A549 (cell line): ENCODE measurements at regions not wholly inside any gene's neighbourhood (a gene's known extent, or its start where the extent isn't known, plus 50 kb on each side); places are given as distances from the start of the nearest gene placed in this dataset.

Experiments
- ATAC-seq, 2 experiments: fragments of 200-7000 bp in 1 of 2; fragments of >200 bp in 1 of 2; cut with Nextera tagmentation in 1 of 2; cut with Tn5 transposase in 1 of 2; 3 replicates each; pipeline versions ENCODE4 v1.8.0 to v1.9.1; 2018 to 2020; ENCODE audit warnings: mild to moderate bottlenecking in 1 of 2, moderate library complexity in 1 of 2
- CTCF ChIA-PET: fragments of 300-600 bp; sonication (Branson Sonifier 250); formaldehyde crosslinking; extraction: SDS; loops from one replicate; lab custom pipeline; 2021; ENCODE audit warnings: antibody characterized with exemption, inconsistent platforms; lab: Yijun Ruan, JAX
- POLR2A ChIA-PET: fragments of 350-600 bp; formaldehyde crosslinking; extraction: SDS; loops from one replicate; lab custom pipeline; 2021; ENCODE audit warnings: antibody characterized with exemption, inconsistent platforms; lab: Yijun Ruan, JAX
- DNase-seq, 2 experiments: peaks; one replicate each; pipeline versions ENCODE4 v3.0.0 to v3.0.0-alpha.2; 2011 to 2016; ENCODE audit warnings: low read depth in 1 of 2, low spot score in 1 of 2
- FAIRE-seq: peaks from 2 replicates; lab custom pipeline; 2011; peaks lifted over from hg19 to GRCh38; lab: Jason Lieb, UNC
- H3K27ac ChIP-seq, 2 experiments: fragments of >200 bp; sonication (Bioruptor Twin); formaldehyde crosslinking; 3 replicates each; pipeline ENCODE4 v1.5.1; 2016 to 2017
- H3K4me1 ChIP-seq: fragments of >200 bp; sonication (Bioruptor Twin); formaldehyde crosslinking; 3 replicates; pipeline ENCODE4 v1.6.1; 2016
- H3K4me2 ChIP-seq: fragments of >200 bp; sonication (Bioruptor Twin); formaldehyde crosslinking; 3 replicates; pipeline ENCODE4 v1.6.1; 2016
- H3K4me3 ChIP-seq: fragments of >200 bp; sonication (Bioruptor Twin); formaldehyde crosslinking; 3 replicates; pipeline ENCODE4 v1.5.1; 2016
- H3K9me3 ChIP-seq: fragments of >200 bp; sonication (Bioruptor Twin); formaldehyde crosslinking; 3 replicates; pipeline ENCODE4 v1.6.1; 2016
- CBX2 ChIP-seq: fragments of 200-600 bp; sonication (generic); IDR thresholded peaks from 2 replicates; pipeline ENCODE4 v1.6.1; 2016; ENCODE audit warnings: low read depth, mild to moderate bottlenecking, borderline replicate concordance
- CHD4 ChIP-seq: fragments of 200-600 bp; sonication (generic); IDR thresholded peaks from 2 replicates; pipeline ENCODE4 v1.6.1; 2016; ENCODE audit warnings: antibody characterized with exemption, mild to moderate bottlenecking, borderline replicate concordance
- FOXS1 ChIP-seq: fragments of 250-450 bp; sonication (Bioruptor Pico); IDR thresholded peaks from 2 replicates; pipeline ENCODE4 v1.5.0; 2020; ENCODE audit warnings: mild to moderate bottlenecking, moderate library complexity
- GATA3 ChIP-seq: IDR thresholded peaks from 2 replicates; pipeline ENCODE4 v1.6.1; 2012; ENCODE audit warnings: borderline replicate concordance
- HDAC2 ChIP-seq: fragments of 200-600 bp; sonication (generic); IDR thresholded peaks from 2 replicates; pipeline ENCODE4 v1.6.1; 2016
- HOXA7 ChIP-seq: fragments of 250-450 bp; sonication (Bioruptor Pico); IDR thresholded peaks from 2 replicates; pipeline ENCODE4 v1.5.0; 2020; ENCODE audit warnings: mild to moderate bottlenecking, moderate library complexity
- HOXB5 ChIP-seq: fragments of 250-450 bp; sonication (Bioruptor Pico); IDR thresholded peaks from 2 replicates; pipeline ENCODE4 v1.5.0; 2020; ENCODE audit warnings: mild to moderate bottlenecking, moderate library complexity
- JUNB ChIP-seq: fragments of >200 bp; sonication (Bioruptor Twin); formaldehyde crosslinking; IDR thresholded peaks from 2 replicates; pipeline ENCODE4 v1.6.1; 2016
- MYC ChIP-seq: IDR thresholded peaks from 2 replicates; pipeline ENCODE4 v1.6.1; 2012; ENCODE audit warnings: mild to moderate bottlenecking, inconsistent platforms, low read length, improper control_type of control experiment, borderline replicate concordance
- NPAS2 ChIP-seq: fragments of 250-450 bp; sonication (Bioruptor Pico); IDR thresholded peaks from 2 replicates; pipeline ENCODE4 v1.8.0; 2022; ENCODE audit warnings: mild to moderate bottlenecking, moderate library complexity, borderline replicate concordance
- PHF8 ChIP-seq: fragments of 200-600 bp; sonication (generic); IDR thresholded peaks from 2 replicates; pipeline ENCODE4 v1.6.1; 2016; ENCODE audit warnings: low read depth, mild to moderate bottlenecking, antibody characterized with exemption, moderate library complexity, borderline replicate concordance
- RAD21 ChIP-seq, 2 experiments: fragments of >200 bp in 1 of 2; sonication (Bioruptor Twin) in 1 of 2; formaldehyde crosslinking in 1 of 2; IDR thresholded peaks in 1 of 2; conservative IDR thresholded peaks in 1 of 2; 2 replicates in 1 of 2; 3 replicates in 1 of 2; pipeline ENCODE4 v1.6.1; 2012 to 2018; ENCODE audit warnings: inconsistent platforms in 1 of 2
- RARB ChIP-seq: fragments of 250-450 bp; sonication (Bioruptor Pico); IDR thresholded peaks from 2 replicates; pipeline ENCODE4 v1.8.0; 2021; ENCODE audit warnings: mild to moderate bottlenecking, moderate library complexity
- RFX5 ChIP-seq: fragments of 450-650 bp; IDR thresholded peaks from 2 replicates; pipeline ENCODE4 v1.7.1; 2014; ENCODE audit warnings: antibody characterized with exemption, mild to moderate bottlenecking, moderate library complexity
- RNF2 ChIP-seq: fragments of 200-600 bp; sonication (generic); IDR thresholded peaks from 2 replicates; pipeline ENCODE4 v1.6.1; 2016; ENCODE audit warnings: low read depth, mild to moderate bottlenecking, antibody characterized with exemption, moderate library complexity, borderline replicate concordance
- TFCP2L1 ChIP-seq: fragments of 250-450 bp; sonication (Bioruptor Pico); IDR thresholded peaks from 2 replicates; pipeline ENCODE4 v1.5.0; 2021; ENCODE audit warnings: mild to moderate bottlenecking
- ZC3H11A ChIP-seq: fragments of 450-650 bp; IDR thresholded peaks from 2 replicates; pipeline ENCODE4 v1.6.1; 2014; ENCODE audit warnings: antibody characterized with exemption, mild to moderate bottlenecking
- ZFP36 ChIP-seq: fragments of 450-650 bp; IDR thresholded peaks from 2 replicates; pipeline ENCODE4 v1.6.1; 2014; ENCODE audit warnings: borderline replicate concordance; ENCODE audit not compliant: partially characterized antibody
- ZNF302 ChIP-seq: fragments of 250-450 bp; sonication (Bioruptor Pico); IDR thresholded peaks from 2 replicates; pipeline ENCODE4 v1.9.0; 2021; ENCODE audit warnings: inconsistent platforms, mild to moderate bottlenecking, moderate library complexity
- WGBS: methylation state at CpG from one replicate; pipeline ENCODE4 v1.1.6; 2017; ENCODE audit errors: missing lambda C conversion rate; 5-methylcytosine and 5-hydroxymethylcytosine counted together
- TF ChIP-seq, protein P1 (sequence below): fragments of 250-450 bp; sonication (Bioruptor Pico); IDR thresholded peaks from 2 replicates; pipeline ENCODE4 v1.5.0; 2021; ENCODE audit warnings: mild to moderate bottlenecking, moderate library complexity, borderline replicate concordance
- TF ChIP-seq, protein P2 (sequence below): fragments of 250-450 bp; sonication (Bioruptor Pico); IDR thresholded peaks from 2 replicates; pipeline ENCODE4 v1.5.0; 2020; ENCODE audit warnings: low read depth, mild to moderate bottlenecking, moderate library complexity
- TF ChIP-seq, protein P3 (sequence below): fragments of 450-650 bp; IDR thresholded peaks from 2 replicates; pipeline ENCODE4 v1.6.1; 2014; ENCODE audit warnings: antibody characterized with exemption
- TF ChIP-seq, protein P4 (sequence below): fragments of >200 bp; sonication (Bioruptor Twin); formaldehyde crosslinking; IDR thresholded peaks from 3 replicates; pipeline ENCODE4 v1.5.1; 2016
- TF ChIP-seq, protein P5 (sequence below): fragments of 150-350 bp; IDR thresholded peaks from 2 replicates; pipeline ENCODE4 v1.6.1; 2014; ENCODE audit warnings: low read depth, mild to moderate bottlenecking, low read length
- TF ChIP-seq, protein P6 (sequence below): fragments of 200-600 bp; sonication (generic); IDR thresholded peaks from 2 replicates; pipeline ENCODE4 v1.6.1; 2016; ENCODE audit warnings: antibody characterized with exemption, mild to moderate bottlenecking, moderate library complexity

DNA sequence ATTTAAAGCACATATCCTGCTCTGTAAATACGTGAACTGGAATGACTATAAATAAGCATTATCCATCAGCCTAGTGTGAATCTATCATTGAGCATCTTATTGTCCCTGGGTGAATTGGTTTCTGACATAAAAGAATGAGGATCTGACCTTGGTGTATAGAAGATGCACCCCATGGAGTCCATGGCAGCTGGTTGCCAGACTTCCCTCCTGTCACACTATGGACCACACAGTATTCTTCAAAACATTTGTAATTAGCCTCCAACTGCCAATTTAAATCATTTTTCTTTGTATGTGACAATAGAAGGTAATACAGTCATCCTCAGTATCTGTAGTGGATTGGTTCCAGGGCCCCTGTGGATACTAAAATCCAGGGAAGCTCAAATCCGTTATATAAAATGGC, 238.1 kb upstream of the ZWINT start:
- FAIRE-seq (no peak), DNase-seq (no peak), ATAC-seq (no peak)
- WGBS, result 4% methylated on average over 2 of the region's 2 CpGs
- no peak overlapping the region for H3K4me2 ChIP-seq
- POLR2A ChIA-PET, result no interaction called here
- no peak overlapping the region for H3K4me3 ChIP-seq
- CTCF ChIA-PET, result no interaction called here
- TF ChIP-seq MYC (no peak), RAD21 (conservative IDR thresholded peaks at IDR 0.05 in 1 of 2, IDR thresholded peaks at IDR 0.05 in 1 of 2) (no peak), CHD4 (no peak), ZC3H11A (no peak), RARB (no peak), HOXA7 (CRISPR knock-in tag) (no peak), NPAS2 (CRISPR knock-in tag) (no peak), JUNB (no peak), PHF8 (no peak)
- TF ChIP-seq, protein P1, sequence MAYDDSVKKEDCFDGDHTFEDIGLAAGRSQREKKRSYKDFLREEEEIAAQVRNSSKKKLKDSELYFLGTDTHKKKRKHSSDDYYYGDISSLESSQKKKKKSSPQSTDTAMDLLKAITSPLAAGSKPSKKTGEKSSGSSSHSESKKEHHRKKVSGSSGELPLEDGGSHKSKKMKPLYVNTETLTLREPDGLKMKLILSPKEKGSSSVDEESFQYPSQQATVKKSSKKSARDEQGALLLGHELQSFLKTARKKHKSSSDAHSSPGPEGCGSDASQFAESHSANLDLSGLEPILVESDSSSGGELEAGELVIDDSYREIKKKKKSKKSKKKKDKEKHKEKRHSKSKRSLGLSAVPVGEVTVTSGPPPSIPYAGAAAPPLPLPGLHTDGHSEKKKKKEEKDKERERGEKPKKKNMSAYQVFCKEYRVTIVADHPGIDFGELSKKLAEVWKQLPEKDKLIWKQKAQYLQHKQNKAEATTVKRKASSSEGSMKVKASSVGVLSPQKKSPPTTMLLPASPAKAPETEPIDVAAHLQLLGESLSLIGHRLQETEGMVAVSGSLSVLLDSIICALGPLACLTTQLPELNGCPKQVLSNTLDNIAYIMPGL (CRISPR knock-in tag), result no peak
- H3K4me1 ChIP-seq, result no peaks in the 10 kb centered on the region
- H3K27ac ChIP-seq, result no peak overlapping the region
- no peaks in the 10 kb centered on the region for H3K9me3 ChIP-seq

DNA sequence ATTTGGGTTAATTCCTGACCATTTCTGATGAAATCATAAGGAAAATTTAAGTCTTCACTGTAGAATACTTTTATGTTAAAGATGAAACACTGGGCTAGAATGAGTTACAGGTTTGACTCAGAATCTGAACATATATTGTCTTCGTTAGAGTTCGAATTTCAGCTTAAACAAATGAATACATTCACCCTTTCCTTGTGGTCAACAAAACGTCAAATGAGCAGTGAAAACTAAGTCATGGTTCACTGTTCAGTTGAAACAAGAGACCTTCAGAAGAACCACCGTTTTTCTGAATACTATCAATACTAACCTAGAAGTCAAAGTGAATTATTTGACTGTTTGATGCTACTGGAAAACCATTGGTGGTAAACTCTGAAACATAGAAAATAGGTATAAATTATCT, 235.2 kb upstream of the ZWINT start:
- ATAC-seq (no peak), FAIRE-seq (no peak), DNase-seq (no peak)
- Histone ChIP-seq H3K4me3 (no peak overlapping the region), H3K4me2 (no peak overlapping the region), H3K4me1 (no peaks in the 10 kb centered on the region), H3K9me3 (no peaks in the 10 kb centered on the region)
- POLR2A ChIA-PET, result no interaction called here
- CTCF ChIA-PET, result no interaction called here
- 5% methylated on average over 4 of the region's 4 CpGs for WGBS
- no peak for TF ChIP-seq ZNF302 (CRISPR knock-in tag)
- TF ChIP-seq HOXB5 (CRISPR knock-in tag), result no peak
- TF ChIP-seq, protein P2, sequence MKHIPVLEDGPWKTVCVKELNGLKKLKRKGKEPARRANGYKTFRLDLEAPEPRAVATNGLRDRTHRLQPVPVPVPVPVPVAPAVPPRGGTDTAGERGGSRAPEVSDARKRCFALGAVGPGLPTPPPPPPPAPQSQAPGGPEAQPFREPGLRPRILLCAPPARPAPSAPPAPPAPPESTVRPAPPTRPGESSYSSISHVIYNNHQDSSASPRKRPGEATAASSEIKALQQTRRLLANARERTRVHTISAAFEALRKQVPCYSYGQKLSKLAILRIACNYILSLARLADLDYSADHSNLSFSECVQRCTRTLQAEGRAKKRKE (CRISPR knock-in tag), result no peak
- no peak for TF ChIP-seq RNF2
- TF ChIP-seq, protein P3, sequence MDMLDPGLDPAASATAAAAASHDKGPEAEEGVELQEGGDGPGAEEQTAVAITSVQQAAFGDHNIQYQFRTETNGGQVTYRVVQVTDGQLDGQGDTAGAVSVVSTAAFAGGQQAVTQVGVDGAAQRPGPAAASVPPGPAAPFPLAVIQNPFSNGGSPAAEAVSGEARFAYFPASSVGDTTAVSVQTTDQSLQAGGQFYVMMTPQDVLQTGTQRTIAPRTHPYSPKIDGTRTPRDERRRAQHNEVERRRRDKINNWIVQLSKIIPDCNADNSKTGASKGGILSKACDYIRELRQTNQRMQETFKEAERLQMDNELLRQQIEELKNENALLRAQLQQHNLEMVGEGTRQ, result no peak
- TF ChIP-seq MYC, result no peak
- no peak for TF ChIP-seq FOXS1
- no peak for TF ChIP-seq CBX2
- no peak for TF ChIP-seq TFCP2L1
- TF ChIP-seq RFX5, result no peak
- TF ChIP-seq ZFP36, result no peak
- no peak for TF ChIP-seq CHD4
- TF ChIP-seq, protein P4, sequence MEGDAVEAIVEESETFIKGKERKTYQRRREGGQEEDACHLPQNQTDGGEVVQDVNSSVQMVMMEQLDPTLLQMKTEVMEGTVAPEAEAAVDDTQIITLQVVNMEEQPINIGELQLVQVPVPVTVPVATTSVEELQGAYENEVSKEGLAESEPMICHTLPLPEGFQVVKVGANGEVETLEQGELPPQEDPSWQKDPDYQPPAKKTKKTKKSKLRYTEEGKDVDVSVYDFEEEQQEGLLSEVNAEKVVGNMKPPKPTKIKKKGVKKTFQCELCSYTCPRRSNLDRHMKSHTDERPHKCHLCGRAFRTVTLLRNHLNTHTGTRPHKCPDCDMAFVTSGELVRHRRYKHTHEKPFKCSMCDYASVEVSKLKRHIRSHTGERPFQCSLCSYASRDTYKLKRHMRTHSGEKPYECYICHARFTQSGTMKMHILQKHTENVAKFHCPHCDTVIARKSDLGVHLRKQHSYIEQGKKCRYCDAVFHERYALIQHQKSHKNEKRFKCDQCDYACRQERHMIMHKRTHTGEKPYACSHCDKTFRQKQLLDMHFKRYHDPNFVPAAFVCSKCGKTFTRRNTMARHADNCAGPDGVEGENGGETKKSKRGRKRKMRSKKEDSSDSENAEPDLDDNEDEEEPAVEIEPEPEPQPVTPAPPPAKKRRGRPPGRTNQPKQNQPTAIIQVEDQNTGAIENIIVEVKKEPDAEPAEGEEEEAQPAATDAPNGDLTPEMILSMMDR, result no peak
- TF ChIP-seq GATA3, result no peak
- no peak for TF ChIP-seq HDAC2
- TF ChIP-seq, protein P5, sequence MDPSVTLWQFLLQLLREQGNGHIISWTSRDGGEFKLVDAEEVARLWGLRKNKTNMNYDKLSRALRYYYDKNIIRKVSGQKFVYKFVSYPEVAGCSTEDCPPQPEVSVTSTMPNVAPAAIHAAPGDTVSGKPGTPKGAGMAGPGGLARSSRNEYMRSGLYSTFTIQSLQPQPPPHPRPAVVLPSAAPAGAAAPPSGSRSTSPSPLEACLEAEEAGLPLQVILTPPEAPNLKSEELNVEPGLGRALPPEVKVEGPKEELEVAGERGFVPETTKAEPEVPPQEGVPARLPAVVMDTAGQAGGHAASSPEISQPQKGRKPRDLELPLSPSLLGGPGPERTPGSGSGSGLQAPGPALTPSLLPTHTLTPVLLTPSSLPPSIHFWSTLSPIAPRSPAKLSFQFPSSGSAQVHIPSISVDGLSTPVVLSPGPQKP, result no peak
- TF ChIP-seq, protein P6, sequence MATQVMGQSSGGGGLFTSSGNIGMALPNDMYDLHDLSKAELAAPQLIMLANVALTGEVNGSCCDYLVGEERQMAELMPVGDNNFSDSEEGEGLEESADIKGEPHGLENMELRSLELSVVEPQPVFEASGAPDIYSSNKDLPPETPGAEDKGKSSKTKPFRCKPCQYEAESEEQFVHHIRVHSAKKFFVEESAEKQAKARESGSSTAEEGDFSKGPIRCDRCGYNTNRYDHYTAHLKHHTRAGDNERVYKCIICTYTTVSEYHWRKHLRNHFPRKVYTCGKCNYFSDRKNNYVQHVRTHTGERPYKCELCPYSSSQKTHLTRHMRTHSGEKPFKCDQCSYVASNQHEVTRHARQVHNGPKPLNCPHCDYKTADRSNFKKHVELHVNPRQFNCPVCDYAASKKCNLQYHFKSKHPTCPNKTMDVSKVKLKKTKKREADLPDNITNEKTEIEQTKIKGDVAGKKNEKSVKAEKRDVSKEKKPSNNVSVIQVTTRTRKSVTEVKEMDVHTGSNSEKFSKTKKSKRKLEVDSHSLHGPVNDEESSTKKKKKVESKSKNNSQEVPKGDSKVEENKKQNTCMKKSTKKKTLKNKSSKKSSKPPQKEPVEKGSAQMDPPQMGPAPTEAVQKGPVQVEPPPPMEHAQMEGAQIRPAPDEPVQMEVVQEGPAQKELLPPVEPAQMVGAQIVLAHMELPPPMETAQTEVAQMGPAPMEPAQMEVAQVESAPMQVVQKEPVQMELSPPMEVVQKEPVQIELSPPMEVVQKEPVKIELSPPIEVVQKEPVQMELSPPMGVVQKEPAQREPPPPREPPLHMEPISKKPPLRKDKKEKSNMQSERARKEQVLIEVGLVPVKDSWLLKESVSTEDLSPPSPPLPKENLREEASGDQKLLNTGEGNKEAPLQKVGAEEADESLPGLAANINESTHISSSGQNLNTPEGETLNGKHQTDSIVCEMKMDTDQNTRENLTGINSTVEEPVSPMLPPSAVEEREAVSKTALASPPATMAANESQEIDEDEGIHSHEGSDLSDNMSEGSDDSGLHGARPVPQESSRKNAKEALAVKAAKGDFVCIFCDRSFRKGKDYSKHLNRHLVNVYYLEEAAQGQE, result no peak
- TF ChIP-seq, all 56 proteins: peak for 0
- no peak overlapping the region for H3K27ac ChIP-seq
